HCT116 (cell line): ENCODE measurements at regions not wholly inside any gene's neighbourhood (a gene's known extent, or its start where the extent isn't known, plus 50 kb on each side); places are given as distances from the start of the nearest gene placed in this dataset.

Source experiments
- ATAC-seq: fragments of 200-7000 bp; cut with Tn5 transposase; 2 replicates; pipeline ENCODE4 v1.9.1; 2020; ENCODE audit warnings: mild to moderate bottlenecking, moderate library complexity
- BruUV-seq: library from RNA; stranded (reverse); fragments of 400-500 nt; replicated peaks from 2 replicates; lab custom pipeline; 2021; lab: Mats Ljungman, UMichigan
- CTCF ChIA-PET: fragments of 300-600 bp; sonication (Branson Sonifier 250); formaldehyde crosslinking; loops from one replicate; lab custom pipeline; 2021; ENCODE audit warnings: antibody characterized with exemption; lab: Charles Lee
- POLR2A ChIA-PET: fragments of 300-600, 350-600 bp; sonication (Branson Sonifier 250); formaldehyde crosslinking; loops from one replicate; lab custom pipeline; 2021; ENCODE audit warnings: antibody characterized with exemption; lab: Charles Lee
- RAD21 ChIA-PET, 2 experiments: fragments of 300-600 bp; sonication (Branson Sonifier 250); formaldehyde crosslinking; loops; one replicate each; lab custom pipeline; 2023; ENCODE audit warnings: low total read pairs in 2 of 2; ENCODE audit not compliant: uncharacterized antibody in 2 of 2, unreplicated experiment in 2 of 2, low non-redundant PET in 1 of 2; lab: Charles Lee
- DNase-seq: peaks from one replicate; pipeline ENCODE4 v3.0.0-alpha.2; 2010; ENCODE audit warnings: low read depth, low spot score
- H2AFZ ChIP-seq: fragments of 200-600 bp; shearing (Covaris generic), sonication (generic); 2 replicates; pipeline ENCODE4 v1.6.1; 2017; ENCODE audit warnings: low read depth, mixed run types, mixed read lengths, antibody characterized with exemption, low read length; ENCODE audit not compliant: poor library complexity, severe bottlenecking
- H3K27ac ChIP-seq: 2 replicates; pipeline ENCODE4 v1.5.1; 2012; ENCODE audit warnings: low read depth, low read length
- H3K27me3 ChIP-seq: fragments of 200-600 bp; sonication (generic); 2 replicates; pipeline ENCODE4 v1.6.1; 2016; ENCODE audit warnings: mixed run types, low read length, mixed read lengths; ENCODE audit not compliant: insufficient read depth
- H3K36me3 ChIP-seq, 2 experiments: fragments of 200-500 bp in 1 of 2; fragments of 200-600 bp in 1 of 2; sonication (Bioruptor generic) in 1 of 2; sonication (generic) in 1 of 2; 2 replicates each; pipeline versions ENCODE4 v1.5.1 to v1.6.1; 2014 to 2016; ENCODE audit warnings: low read length in 2 of 2, inconsistent platforms in 1 of 2, mixed read lengths in 1 of 2, mixed run types in 1 of 2; ENCODE audit not compliant: insufficient read depth in 2 of 2, control insufficient read depth in 1 of 2
- H3K4me1 ChIP-seq, 2 experiments: fragments of 200-600 bp in 1 of 2; sonication (generic) in 1 of 2; 2 replicates each; pipeline versions ENCODE4 v1.5.1 to v1.6.1; 2012 to 2017; ENCODE audit warnings: low read length in 2 of 2, inconsistent platforms in 1 of 2, mild to moderate bottlenecking in 1 of 2, mixed read lengths in 1 of 2, mixed run types in 1 of 2, moderate library complexity in 1 of 2; ENCODE audit not compliant: insufficient read depth in 2 of 2, control insufficient read depth in 1 of 2
- H3K4me2 ChIP-seq: fragments of 200-600 bp; sonication (generic); 2 replicates; pipeline ENCODE4 v1.6.1; 2017; ENCODE audit warnings: mixed run types, low read length, mixed read lengths
- H3K4me3 ChIP-seq, 2 experiments: fragments of 200-600 bp in 1 of 2; sonication (generic) in 1 of 2; replicated peaks in 1 of 2; 2 replicates each; pipeline ENCODE4 v1.5.1; 2011 to 2016; ENCODE audit warnings: low read length in 2 of 2, control low read depth in 1 of 2, low read depth in 1 of 2, mild to moderate bottlenecking in 1 of 2, mixed read lengths in 1 of 2, mixed run types in 1 of 2
- H3K79me2 ChIP-seq: fragments of 200-600 bp; sonication (generic); 2 replicates; pipeline ENCODE4 v1.6.1; 2017; ENCODE audit warnings: mild to moderate bottlenecking, mixed run types, low read length, moderate library complexity, mixed read lengths; ENCODE audit not compliant: insufficient read depth
- H3K9ac ChIP-seq: fragments of 200-600 bp; sonication (generic); 2 replicates; pipeline ENCODE4 v1.6.1; 2016; ENCODE audit warnings: low read length, mixed read lengths
- H3K9me2 ChIP-seq: fragments of 200-600 bp; sonication (generic), shearing (Covaris generic); 2 replicates; pipeline ENCODE4 v1.6.1; 2017; ENCODE audit warnings: mixed run types, mild to moderate bottlenecking, moderate library complexity; ENCODE audit not compliant: insufficient read depth
- H3K9me3 ChIP-seq, 2 experiments: fragments of 200-500 bp in 1 of 2; fragments of 200-600 bp in 1 of 2; sonication (Bioruptor generic) in 1 of 2; sonication (generic) in 1 of 2; 2 replicates each; pipeline ENCODE4 v1.6.1; 2014 to 2017; ENCODE audit warnings: low read length in 2 of 2, mixed read lengths in 2 of 2, inconsistent platforms in 1 of 2, low read depth in 1 of 2, mild to moderate bottlenecking in 1 of 2, mixed run types in 1 of 2, moderate library complexity in 1 of 2; ENCODE audit not compliant: control insufficient read depth in 1 of 2, insufficient read depth in 1 of 2
- H4K20me1 ChIP-seq: fragments of 200-600 bp; sonication (generic), shearing (Covaris generic); 2 replicates; pipeline ENCODE4 v1.6.1; 2017; ENCODE audit warnings: mixed run types, mild to moderate bottlenecking, moderate library complexity; ENCODE audit not compliant: insufficient read depth
- ATF3 ChIP-seq: IDR thresholded peaks from 2 replicates; pipeline ENCODE4 v1.6.1; 2012
- CBX3 ChIP-seq: IDR thresholded peaks from 2 replicates; pipeline ENCODE4 v1.6.1; 2012; ENCODE audit warnings: low read depth
- CEBPB ChIP-seq: IDR thresholded peaks from 2 replicates; pipeline ENCODE4 v1.6.1; 2012; ENCODE audit warnings: low read depth
- CTCF ChIP-seq, 3 experiments: fragments of 200-600 bp in 1 of 3; sonication (generic) in 1 of 3; IDR thresholded peaks in 2 of 3; conservative IDR thresholded peaks in 1 of 3; 2 replicates each; pipeline ENCODE4 v1.5.1; 2012 to 2017; ENCODE audit warnings: low read depth in 2 of 3, low read length in 2 of 3, antibody characterized with exemption in 1 of 3, borderline replicate concordance in 1 of 3, control low read depth in 1 of 3, mild to moderate bottlenecking in 1 of 3, mixed read lengths in 1 of 3, mixed run types in 1 of 3, moderate library complexity in 1 of 3; ENCODE audit not compliant: insufficient read depth in 1 of 3
- ELF1 ChIP-seq: IDR thresholded peaks from 2 replicates; pipeline ENCODE4 v1.6.1; 2012; ENCODE audit warnings: low read depth, borderline replicate concordance
- EZH2phosphoT487 ChIP-seq: fragments of 200-600 bp; IDR thresholded peaks from 2 replicates; pipeline ENCODE4 v1.6.1; 2018; ENCODE audit warnings: antibody characterized with exemption, borderline replicate concordance
- FOSL1 ChIP-seq: IDR thresholded peaks from 2 replicates; pipeline ENCODE4 v1.6.1; 2012; ENCODE audit warnings: low read depth
- JUND ChIP-seq: IDR thresholded peaks from 2 replicates; pipeline ENCODE4 v1.6.1; 2012
- POLR2A ChIP-seq: IDR thresholded peaks from 2 replicates; pipeline ENCODE4 v1.7.0; 2011; ENCODE audit warnings: borderline replicate concordance; ENCODE audit not compliant: insufficient read depth, insufficient read length; ENCODE audit errors: extremely low read depth
- REST ChIP-seq: IDR thresholded peaks from 2 replicates; pipeline ENCODE4 v1.6.1; 2012; ENCODE audit warnings: low read depth
- YY1 ChIP-seq: IDR thresholded peaks from 2 replicates; pipeline ENCODE4 v1.6.1; 2011; ENCODE audit warnings: low read length, low read depth, moderate library complexity, mild to moderate bottlenecking; ENCODE audit not compliant: insufficient replicate concordance; ENCODE audit errors: extremely low read depth
- ZNF274 ChIP-seq: fragments of 200-500 bp; sonication (Bioruptor generic); IDR thresholded peaks from 2 replicates; pipeline ENCODE4 v1.6.1; 2014; ENCODE audit warnings: mild to moderate bottlenecking, low read depth, low read length, inconsistent platforms
- intact Hi-C: fragments of 100-400 bp; cut with micrococcal nuclease; formaldehyde crosslinking; loops from 2 replicates; pipeline ENCODE4 v1.10.0; 2022

- ChIA-PET POLR2A (no interaction called here), CTCF (no interaction called here), RAD21 (no interaction called here)
- Histone ChIP-seq H3K9me3 (peaks cover 3 to 9% of the 10 kb centered on the region in 2 experiments; a peak in 2 of 4 replicates), H2AFZ (no peak overlapping the region), H3K79me2 (no peaks in the 10 kb centered on the region), H3K4me1 (no peaks in the 10 kb centered on the region), H3K36me3 (no peaks in the 10 kb centered on the region), H3K9me2 (no peaks in the 10 kb centered on the region), H3K9ac (no peak overlapping the region), H3K4me2 (no peak overlapping the region), H3K4me3 (no peak overlapping the region), H4K20me1 (no peaks in the 10 kb centered on the region), H3K27me3 (no peaks in the 10 kb centered on the region), H3K27ac (no peak overlapping the region)
- ATAC-seq (no peak), DNase-seq (no peak)
- TF ChIP-seq POLR2A (no peak), CEBPB (no peak), EZH2phosphoT487 (no peak), ZNF274 (no peak), FOSL1 (no peak), ELF1 (no peak), JUND (no peak), YY1 (no peak), ATF3 (no peak), REST (no peak), CTCF (IDR thresholded peaks at IDR 0.05 in 2 of 3, conservative IDR thresholded peaks at IDR 0.05 in 1 of 3; ENCODE audit: borderline replicate concordance in 1 of 3, insufficient read depth in 1 of 3, low read depth in 2 of 3, low read length in 2 of 3) (no peak), CBX3 (no peak)
- BruUV-seq: no TSS peak
- intact Hi-C loops: no loop called here
Measured at GRCh38 chr3:1506090-1506489, 413.3 kb downstream of the CNTN6 start.
